ENCODE measurements at regions not wholly inside any gene's neighbourhood (a gene's known extent, or its start where the extent isn't known, plus 50 kb on each side); places are given as distances from the start of the nearest gene placed in this dataset.
"Not testable (repeated sequence)": the region's sequence is repeated elsewhere in the genome, so short reads cannot be mapped to it uniquely, and the experiment has no call there.

DNA sequence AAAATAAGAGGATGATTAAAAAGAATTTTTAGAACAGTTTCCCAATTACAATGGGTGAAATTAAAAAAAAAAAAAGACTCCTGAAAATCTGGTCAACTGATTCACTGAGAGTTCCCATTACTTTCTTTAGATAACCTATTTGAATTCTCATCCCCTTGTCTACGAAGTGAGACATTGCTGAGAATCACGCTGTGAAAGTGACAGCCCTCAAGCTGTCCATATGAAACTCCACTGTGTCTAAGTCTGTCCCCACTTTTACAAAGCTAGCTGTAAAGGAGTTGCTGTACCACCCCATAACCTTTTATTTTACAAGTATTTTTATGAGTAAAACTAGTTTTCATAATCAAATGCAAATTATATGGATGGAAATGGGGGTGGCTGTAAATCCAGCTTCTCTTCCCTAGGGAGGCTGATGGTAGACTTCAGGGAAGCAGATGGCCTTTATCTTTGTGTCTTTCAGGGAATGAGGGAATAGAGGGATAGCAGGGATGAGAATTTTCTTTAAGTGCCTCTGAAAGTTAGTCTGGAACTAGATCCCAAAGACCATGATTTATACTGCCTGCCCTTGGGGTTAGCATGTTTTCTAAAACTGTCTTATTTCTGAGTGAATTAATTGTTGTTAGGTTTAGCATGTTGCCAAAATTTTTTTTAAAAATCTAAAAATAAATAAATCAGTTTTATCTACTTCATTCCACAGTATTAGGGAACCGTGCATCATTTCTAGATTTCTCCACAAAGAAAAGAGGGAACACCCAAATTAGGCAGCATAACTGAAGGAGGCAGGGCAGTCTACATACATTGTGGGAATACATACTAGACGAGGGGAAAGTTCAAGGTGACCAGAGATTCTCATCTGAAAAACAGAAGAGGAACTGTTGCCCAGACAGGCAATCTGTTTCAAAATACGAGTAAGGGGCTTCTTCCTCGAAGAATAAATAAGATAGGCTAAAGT, 1219.1 kb downstream of the UQCRFS1 start:
- DNase-seq, result no peak

DNA sequence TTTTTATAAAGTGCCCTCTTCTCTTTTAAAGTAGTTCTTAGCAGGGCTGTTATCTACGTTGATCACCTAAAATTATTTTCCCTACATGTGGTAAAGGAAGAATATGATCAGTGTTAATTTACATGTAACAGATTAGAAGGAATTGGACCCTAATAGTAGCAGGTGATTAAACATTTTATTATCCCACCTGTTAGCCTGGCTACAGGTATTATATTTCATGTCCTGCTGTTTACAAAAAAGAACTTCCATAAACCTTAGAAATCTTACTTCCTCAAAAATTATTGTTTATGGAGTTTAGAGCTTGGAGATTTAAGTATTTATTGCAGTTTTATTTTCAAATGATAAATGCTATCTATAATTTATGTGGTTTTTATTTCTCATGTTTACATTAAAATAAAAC, 1226.7 kb downstream of the UQCRFS1 start:
- no peak for DNase-seq

DNA sequence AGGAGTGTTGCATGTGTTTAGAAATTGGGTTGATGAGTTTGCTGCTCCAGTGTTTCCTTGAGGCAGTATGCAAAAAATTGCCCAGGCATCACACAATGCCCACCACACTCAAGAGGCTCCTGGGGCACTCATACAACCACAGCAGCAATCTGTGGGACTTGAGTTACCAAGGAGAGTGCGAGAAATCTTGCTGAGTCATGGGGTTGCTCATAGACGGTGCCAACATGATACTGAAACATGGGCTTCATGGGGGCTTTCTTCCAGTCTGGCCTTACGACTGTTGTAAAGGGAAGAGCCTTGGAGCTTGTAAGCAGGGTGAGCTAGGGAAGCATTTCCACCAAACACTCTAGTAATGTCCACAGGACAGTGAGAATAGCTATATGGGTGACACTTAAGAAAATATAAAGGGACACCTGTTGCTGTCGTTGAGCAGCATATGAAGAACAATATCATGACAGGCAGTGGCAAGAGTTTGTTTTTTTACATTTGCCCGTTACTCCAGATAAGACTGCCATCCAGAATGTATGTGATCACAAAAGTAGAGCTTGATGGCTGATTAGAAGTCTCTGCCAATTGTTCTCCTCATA, 1237.4 kb downstream of the UQCRFS1 start:
- no peak for DNase-seq

DNA sequence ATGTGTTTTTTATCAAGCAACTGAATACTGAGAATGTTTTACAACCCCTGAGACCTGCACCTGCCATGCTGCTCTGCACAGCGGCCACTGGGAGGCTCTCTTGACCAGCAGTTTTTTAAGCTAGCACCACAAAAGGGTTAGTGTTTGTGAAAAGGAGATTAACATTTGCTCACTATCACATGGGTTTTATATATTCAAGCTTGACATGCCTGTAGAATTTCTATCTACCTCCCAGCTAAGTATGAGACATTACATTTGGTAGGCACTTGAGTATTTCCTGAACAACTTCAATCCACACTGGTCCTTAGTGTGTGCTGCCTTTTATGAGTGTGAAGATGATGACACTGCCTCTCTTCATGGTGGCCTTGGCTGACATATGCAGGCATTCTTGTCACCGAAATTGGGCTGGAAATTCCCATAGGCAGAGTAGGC, 1238.9 kb downstream of the UQCRFS1 start:
- peak; percentile 34 for DNase-seq

DNA sequence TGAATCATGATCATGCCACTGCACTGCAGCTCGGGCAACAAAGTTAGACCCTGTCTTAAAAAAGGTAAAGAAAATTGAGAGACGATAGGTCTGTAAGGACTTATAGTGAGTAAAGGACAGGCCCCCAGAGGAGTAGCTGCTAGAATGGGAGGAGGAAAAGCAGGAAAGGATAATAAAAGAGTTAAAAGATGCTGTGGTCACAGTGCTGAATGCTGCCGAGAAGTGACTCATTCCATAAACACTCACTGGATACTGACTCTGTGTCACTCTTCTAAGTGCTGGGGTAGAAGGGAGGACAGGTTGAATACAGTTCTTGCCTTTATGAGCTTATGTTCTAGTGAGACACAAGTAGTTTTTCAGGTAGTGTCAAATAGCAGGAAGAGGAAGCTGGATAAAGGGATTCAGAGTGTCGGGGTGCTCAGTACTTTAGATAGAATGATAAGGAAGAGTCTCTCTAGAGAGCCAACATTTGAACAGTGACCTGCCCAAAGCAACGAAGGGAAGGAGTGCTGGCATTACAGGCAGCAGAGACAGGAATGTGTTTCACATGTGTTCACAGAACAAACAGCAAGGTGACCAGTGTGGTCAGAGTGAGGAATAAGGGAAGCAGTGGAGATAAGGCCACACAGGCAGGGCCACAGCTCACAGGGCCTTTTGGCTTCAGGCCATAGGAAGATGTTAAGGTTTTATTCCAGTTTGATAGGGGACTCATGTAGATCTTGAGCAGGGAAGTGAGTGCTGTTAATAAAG, 1240.5 kb downstream of the UQCRFS1 start:
- DNase-seq, result peak; percentile 88

DNA sequence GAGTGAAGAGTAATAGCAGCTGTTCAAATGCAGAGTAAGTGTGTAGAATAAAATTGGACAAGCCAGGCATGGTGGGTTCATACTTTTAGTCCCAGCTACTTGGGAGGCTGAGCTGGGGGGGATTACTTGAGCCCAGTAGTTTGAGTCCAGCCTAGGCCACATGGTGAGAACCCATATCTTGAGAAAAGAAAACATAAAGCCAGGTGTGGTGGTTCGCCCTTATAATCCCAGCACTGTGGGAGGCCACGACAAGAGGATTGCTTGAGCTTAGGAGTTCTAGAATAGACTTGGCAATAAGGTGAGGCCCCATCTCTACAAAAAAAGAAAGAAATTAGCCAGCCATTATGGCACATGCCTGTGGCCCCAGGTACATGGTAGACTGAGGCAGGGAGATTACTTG, 1241.1 kb downstream of the UQCRFS1 start:
- DNase-seq, result no peak

DNA sequence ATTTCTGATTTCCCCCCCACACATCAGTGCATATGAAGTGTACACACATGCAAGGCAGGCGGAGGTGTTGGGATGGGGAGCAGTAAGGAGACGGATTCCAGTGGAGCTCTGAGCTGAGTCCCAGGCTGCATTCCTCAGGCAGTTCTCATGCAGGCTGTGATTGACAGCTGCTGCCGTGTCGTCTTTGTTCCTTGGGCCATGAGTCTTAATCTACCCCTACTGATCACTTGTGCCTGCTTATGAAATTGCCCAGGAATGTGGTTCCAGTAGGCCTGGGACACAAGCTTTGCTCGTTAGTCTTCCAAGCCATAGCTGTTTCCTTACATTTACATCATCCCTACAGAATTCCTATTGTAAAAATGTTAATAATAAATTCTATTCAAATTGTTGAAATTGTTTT, 1241.9 kb downstream of the UQCRFS1 start:
- DNase-seq, result peak; percentile 93

DNA sequence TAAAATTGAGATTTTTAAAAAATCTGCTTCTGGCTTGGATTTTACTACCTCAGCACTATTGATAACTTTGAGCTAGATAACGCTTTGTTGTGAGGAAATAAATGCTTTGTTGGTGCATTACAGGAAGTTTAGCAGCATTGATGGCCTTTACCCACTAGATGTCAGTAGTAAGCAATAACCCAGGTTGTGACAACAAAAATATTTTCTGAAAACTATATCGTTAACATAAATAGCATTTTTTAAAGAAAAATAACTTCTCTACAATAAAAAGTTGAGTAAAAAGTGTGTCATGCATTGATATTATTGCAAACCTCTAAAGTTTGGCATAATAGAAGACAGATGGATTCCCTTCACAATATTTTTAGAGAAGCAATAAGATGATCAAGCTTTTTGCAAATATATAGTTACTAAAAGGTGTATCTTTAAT, 1246.5 kb downstream of the UQCRFS1 start:
- peak; percentile 7 for DNase-seq

DNA sequence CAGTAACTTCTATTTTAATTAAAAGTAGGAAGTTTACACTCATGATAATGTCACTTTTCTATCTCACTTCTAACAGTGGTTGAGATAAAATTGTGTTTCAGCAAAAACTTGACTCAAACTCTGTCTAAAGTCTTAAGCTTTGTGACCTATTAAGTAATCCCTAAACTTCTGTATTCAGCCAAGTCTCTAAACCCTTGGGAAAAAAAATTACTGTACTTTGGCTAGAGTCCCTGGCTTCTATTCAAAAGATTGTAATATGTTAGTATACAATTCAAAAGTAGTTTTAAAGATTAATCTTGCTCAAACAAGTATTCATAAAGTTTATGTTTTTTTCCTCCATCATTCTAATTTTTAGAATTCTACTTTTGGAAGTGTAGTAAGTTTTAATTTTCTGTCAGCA, 1248.8 kb downstream of the UQCRFS1 start:
- no peak for DNase-seq

DNA sequence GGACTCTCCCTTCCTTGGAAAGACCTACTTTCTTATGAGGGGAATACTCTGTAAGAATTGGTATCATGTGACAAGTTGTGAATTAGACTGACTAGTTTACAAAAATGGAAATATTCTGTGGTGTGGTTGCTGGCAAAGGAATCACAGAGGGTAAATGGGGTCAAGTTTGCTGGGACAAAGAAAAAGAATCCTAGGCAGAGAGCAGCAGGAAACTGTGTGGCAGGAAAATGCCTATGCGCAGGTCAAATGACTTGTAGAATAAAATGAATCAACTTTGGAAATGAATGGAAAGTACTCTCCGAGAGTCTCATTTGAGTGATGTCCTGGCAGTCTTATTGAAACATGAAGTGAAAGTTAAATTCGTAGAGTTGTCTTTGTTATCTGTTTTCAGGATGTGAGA, 1250.7 kb downstream of the UQCRFS1 start:
- no peak for DNase-seq

DNA sequence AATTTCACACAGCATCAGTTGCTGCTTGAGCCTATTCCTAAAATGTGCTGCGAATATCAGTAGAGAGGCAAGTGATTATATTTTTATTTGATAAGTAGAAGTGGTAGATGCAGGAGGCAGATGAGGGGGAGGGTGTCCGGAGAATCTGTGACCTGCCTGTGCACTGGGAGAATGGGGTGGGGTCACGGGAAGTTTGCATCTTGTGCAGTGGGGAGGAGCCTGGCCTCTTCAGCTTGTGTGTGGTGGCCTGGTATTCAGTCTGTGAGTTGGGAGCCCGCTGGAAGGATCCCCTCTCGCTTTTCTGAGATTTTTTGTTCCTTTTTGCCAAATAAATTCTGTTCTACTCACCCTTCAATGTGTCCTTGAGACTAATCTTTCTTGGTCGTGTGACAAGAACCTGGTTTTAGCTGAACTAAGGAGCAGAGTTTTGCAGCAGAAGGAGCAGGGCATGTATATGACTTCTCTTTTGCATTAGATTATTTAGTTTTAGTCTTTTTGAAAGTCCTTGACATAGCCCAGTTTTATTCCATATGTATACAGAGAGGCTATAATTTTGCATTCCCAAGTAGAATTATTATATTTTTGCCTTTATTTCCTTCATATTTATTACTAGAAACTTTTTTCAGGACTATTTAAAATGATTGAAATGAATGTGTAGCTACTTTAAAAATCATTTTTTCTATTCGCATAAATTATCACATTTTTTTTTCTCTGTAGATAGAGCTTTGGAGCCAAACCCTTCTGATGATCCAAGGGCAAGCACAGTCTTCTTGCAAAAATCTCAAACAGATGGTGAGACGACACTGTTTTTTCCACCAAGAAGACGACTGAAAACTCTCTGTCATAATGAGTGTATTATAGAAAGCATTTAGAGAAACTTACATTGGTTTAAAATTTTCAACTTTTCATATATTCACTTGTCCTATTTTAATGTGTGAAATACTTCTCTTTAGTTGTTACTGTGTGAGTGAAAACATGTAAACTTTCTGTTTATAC, 1257.2 kb downstream of the UQCRFS1 start:
- no peak for DNase-seq

DNA sequence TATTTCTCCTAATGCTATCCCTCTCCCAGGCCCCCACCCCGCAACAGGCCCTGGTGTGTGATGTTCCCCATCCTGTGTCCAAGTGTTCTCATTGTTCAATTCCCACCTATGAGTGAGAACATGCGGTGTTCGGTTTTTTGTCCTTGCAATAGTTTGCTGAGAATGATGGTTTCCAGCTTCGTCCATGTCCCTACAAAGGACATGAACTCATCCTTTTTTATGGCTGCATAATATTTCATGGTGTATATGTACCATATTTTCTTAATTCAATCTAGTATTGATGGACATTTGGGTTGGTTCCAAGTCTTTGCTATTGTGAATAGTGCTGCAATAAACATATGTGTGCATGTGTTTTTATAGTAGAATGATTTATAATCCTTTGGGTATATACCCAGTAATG, 1270.3 kb downstream of the UQCRFS1 start:
- DNase-seq, result not testable (repeated sequence)

DNA sequence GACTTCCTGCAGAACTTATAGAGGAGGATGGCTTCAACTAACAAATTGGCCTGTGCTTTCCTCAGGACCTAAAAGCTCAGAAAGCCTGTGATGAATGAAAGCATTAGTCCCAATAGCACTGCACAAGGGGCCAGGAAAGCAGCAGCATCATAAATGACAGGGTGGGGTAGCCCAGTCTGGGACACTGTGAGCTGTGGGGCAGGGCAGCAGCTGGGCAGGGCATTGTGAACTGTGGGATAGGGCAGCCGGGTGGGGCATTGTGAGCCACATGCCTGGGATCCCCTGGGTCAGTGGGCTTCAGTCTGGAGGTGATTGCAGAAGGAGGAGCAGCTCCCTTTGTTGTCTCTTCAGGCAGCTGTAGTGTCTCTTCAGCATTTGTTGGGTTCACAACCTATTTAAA, 1276.8 kb downstream of the UQCRFS1 start:
- DNase-seq, result no peak

DNA sequence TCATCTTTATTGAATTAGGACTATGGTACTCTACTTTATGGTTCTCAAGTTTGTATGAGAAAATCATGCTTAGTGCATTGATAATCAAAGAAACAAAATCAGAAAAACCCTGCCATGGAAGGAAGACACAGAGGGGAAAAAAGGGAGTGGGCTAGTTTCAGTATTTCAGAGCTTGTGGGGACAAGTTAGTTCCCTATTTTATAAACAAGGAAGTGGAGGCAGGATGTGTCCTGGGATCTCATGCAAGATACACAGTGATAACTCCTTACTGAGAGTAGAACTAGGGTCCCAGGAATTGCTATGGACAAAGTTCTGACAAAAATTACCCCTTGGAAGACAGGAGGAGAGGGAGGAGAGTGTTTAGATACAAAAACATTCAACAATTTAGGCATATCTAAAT, 1277.3 kb downstream of the UQCRFS1 start:
- DNase-seq, result no peak

DNA sequence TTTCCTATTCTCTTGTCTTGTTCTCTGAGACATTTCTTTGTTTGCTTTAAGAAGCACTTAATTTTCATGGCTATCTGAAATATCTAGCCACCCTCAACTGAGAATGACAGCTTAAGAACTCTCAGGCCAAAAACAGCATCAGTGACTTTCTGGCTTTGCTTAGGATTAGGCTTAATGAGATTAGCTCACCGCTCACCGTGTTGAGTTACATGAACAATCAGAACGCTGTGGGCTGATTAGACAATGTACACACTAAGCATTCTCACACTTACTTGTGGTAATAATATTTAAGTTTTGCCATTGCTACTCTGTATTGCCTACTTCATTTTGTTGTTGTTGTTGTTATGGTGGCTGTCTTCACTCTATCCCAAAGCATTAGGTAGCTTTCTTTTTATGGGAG, 1283.6 kb downstream of the UQCRFS1 start:
- no peak for DNase-seq

DNA sequence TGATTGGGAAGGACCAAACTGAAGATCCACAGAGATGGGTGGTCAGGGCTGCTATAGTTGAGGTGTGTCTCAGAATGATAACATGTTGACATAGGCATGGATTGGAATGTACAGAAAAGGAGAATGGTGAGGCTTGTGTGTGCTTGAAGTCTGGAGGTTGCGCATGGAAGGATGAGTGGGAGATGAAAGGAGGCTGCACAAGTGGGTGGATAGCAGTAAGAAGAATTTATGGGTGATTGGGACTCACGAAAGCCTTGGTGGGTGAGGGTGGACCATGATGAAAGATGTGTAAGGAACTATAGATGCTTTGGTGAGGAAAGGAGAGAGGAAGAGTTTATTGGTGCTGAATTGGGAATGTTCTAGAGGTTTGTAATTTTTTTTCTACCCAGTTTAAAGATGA, 1287.7 kb downstream of the UQCRFS1 start:
- no peak for DNase-seq

DNA sequence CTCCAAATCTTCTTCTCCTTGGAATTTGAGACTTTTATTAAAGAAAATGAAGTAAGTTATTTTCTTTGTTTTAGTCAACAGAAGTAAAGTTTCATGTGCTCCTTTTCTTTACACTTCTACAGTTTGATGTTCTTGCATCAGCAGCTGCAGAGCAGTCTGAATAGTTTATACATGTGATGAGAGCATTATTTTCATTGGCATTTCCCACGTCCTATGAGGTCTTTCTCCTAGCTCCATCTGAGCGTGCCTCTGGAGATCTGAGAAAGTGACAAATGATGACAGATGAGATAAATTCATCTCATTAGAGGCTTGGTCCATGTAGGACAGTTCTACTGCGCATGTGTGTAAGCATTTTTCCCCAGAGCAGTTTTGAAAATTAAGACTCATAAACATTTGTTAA, 1290.0 kb downstream of the UQCRFS1 start:
- no peak for DNase-seq

DNA sequence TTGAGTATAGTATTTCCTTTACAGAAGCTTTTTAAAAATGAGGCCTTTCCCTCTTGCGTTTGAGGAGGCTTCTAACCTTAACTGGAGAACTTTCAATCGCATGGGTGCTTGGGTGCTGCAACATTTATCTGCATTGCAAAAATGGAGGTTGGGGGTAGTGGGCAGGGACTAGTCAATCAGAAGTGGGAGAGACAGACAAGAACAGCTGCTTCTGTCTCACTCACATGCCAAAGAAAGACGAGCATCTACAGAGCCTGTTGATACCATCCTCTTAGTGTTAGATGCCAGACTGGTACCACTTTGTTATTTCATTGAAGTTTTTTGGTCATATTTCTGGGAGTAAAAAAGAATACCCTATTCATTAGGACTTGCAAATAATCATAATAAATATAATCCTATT, 1292.2 kb downstream of the UQCRFS1 start:
- DNase-seq, result no peak

DNA sequence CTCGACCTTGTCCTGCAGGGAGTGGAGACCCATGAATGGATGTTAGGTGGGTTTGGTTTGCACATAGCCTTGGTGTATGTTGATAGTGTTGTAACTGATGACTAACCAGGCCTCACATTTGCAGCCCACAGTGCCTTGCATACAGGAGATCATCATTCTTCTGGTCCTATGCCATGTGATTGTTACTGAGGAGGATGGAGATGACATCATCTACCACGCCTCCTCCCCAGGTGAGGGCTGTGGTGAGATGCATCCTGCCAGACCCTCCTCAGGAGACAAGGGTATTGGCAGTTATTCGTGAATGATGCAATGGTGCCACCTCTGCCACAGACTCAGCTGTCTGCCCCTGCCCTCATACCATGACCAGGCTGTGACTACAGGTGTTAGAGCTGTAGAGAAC, 1294.1 kb downstream of the UQCRFS1 start:
- no peak for DNase-seq

DNA sequence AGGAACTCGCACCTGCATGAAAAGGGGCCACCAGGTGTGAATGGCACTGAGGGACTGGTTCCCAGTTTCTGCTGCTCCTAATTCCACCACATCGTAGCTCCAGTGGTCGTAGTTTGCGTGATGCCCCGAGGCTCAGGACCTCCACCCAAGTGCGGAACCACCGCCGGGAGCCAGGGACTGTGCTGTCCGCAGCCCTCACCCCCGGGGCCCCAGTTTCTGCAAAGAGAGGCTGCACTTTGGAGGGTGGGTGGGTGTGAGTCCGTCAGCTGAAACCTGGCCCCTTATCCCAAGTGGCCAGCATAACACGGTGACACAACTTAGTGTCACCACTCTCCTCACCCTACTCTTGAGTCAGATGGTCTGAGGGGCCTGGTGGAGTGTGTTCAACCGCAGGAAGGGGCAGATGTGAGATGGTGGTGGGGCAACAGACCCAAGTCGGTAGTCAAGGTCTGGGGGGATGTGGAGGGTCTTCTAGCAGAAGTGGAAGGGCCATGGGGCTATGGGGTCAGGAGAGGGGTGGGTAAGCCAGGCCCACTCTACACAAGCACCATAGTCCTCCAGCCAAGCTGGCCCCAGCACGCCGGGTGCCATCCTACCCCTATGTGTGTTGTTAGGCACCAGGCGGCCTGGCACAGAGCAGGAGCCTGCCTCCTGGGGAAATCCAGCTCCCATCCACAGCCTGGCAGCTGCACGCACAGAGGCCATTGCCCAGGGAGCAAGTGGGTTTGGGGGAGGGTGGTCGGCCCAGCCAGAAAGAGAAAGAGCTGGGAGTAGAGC, 1301.6 kb downstream of the UQCRFS1 start:
- no peak for DNase-seq

DNA sequence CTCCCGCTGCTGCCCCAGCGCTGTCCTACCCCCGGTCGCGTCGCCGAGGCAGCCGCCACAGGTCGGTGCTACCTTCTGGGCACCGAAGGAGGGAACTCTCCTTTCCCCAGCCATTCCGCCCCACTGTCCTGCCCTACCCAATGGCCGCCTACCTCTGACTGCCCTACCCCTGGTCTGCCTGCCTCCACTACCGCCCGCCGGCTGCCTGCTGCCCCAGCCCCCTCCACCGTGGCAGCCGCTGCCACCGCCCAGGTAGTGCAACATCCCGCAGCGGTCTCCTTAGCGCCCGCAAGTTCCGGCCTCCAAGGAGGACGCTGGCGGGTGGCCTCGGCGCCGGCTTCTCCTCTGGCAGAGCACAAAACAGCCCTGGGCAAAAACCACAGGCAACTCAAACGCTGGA, 1303.1 kb downstream of the UQCRFS1 start:
- DNase-seq, result no peak
